ENCODE measurements at regions not wholly inside any gene's neighbourhood (a gene's known extent, or its start where the extent isn't known, plus 50 kb on each side); places are given as distances from the start of the nearest gene placed in this dataset.

GRCh38 chr9:108336575-108336974 is 519.2 kb downstream of the ACTL7B start:
- in situ Hi-C loops (cut with HindIII; ENCODE audit: low sequenced_read_pairs) = no loop called here
- no peak overlapping the region for H3K4me3 ChIP-seq (ENCODE audit: low read depth, low read length)
- DNase-seq (ENCODE audit: low read depth) = no peak
- TF ChIP-seq, protein P1, sequence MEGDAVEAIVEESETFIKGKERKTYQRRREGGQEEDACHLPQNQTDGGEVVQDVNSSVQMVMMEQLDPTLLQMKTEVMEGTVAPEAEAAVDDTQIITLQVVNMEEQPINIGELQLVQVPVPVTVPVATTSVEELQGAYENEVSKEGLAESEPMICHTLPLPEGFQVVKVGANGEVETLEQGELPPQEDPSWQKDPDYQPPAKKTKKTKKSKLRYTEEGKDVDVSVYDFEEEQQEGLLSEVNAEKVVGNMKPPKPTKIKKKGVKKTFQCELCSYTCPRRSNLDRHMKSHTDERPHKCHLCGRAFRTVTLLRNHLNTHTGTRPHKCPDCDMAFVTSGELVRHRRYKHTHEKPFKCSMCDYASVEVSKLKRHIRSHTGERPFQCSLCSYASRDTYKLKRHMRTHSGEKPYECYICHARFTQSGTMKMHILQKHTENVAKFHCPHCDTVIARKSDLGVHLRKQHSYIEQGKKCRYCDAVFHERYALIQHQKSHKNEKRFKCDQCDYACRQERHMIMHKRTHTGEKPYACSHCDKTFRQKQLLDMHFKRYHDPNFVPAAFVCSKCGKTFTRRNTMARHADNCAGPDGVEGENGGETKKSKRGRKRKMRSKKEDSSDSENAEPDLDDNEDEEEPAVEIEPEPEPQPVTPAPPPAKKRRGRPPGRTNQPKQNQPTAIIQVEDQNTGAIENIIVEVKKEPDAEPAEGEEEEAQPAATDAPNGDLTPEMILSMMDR (IDR thresholded peaks at IDR 0.05; ENCODE audit: low read depth, low read length, missing control alignments) = no peak

DNA sequence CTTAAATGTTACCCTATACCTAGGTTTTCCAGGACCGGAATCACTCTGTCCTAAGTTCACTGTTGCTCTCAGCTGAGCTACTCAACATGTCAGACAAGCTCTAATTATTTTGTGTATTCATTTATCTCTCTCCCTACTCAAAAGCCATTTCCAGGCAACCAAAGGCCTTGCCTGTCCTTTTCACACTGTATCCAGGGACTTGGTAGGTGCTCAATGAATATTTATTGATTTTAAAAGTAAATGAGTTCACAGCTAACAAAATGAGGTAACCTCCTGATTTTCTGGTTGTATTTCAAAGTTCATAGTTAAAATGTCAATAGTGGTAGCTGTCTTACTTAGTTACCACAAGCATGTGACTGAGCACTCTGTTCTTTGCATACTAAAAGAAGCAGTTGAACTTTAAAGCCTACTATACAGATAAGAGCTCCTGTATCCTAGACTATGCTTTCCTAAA is 522.2 kb downstream of the ACTL7B start:
- H3K4me3 ChIP-seq (ENCODE audit: low read depth, low read length) = no peak overlapping the region
- TF ChIP-seq, protein P1 (IDR thresholded peaks at IDR 0.05; ENCODE audit: low read depth, low read length, missing control alignments) = no peak
- DNase-seq (ENCODE audit: low read depth) = no peak
- in situ Hi-C loops (cut with HindIII; ENCODE audit: low sequenced_read_pairs) = no loop called here

- TF ChIP-seq, protein P1 (IDR thresholded peaks at IDR 0.05; ENCODE audit: low read depth, low read length, missing control alignments) = no peak
- no peak for DNase-seq (ENCODE audit: low read depth)
- in situ Hi-C loops (cut with HindIII; ENCODE audit: low sequenced_read_pairs) = no loop called here
- H3K4me3 ChIP-seq (ENCODE audit: low read depth, low read length) = no peak overlapping the region
Observed at GRCh38 chr9:108331596-108331995, 524.2 kb downstream of the ACTL7B start.

DNA sequence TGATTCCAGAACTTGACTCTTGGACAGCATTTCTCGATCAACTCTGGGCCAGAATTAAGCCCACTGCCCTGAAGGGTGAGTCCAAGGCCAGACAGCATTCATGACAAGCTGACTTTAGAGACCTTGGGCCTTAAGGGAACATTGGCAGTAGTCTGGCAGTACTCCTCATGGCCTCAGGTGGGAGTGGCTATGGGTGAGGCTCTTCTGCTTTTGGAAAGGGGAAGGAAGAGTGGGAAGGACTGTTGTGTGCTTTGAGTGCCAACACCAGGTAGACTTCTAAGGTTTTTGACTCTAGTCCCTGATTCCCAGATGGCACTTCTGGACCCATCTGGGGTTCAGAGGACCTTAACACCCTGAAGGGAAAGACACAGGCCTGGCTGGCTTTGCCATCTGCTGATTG is 530.4 kb downstream of the ACTL7B start:
- no peak for DNase-seq (ENCODE audit: low read depth)
- in situ Hi-C loops (cut with HindIII; ENCODE audit: low sequenced_read_pairs) = no loop called here
- no peak overlapping the region for H3K4me3 ChIP-seq (ENCODE audit: low read depth, low read length)
- TF ChIP-seq, protein P1 (IDR thresholded peaks at IDR 0.05; ENCODE audit: low read depth, low read length, missing control alignments) = no peak

- TF ChIP-seq, protein P1 (IDR thresholded peaks at IDR 0.05; ENCODE audit: low read depth, low read length, missing control alignments) = no peak
- in situ Hi-C loops (cut with HindIII; ENCODE audit: low sequenced_read_pairs) = no loop called here
- H3K4me3 ChIP-seq (ENCODE audit: low read depth, low read length) = no peak overlapping the region
- no peak for DNase-seq (ENCODE audit: low read depth)
Observed at GRCh38 chr9:108323615-108324014, 532.2 kb downstream of the ACTL7B start.

DNA sequence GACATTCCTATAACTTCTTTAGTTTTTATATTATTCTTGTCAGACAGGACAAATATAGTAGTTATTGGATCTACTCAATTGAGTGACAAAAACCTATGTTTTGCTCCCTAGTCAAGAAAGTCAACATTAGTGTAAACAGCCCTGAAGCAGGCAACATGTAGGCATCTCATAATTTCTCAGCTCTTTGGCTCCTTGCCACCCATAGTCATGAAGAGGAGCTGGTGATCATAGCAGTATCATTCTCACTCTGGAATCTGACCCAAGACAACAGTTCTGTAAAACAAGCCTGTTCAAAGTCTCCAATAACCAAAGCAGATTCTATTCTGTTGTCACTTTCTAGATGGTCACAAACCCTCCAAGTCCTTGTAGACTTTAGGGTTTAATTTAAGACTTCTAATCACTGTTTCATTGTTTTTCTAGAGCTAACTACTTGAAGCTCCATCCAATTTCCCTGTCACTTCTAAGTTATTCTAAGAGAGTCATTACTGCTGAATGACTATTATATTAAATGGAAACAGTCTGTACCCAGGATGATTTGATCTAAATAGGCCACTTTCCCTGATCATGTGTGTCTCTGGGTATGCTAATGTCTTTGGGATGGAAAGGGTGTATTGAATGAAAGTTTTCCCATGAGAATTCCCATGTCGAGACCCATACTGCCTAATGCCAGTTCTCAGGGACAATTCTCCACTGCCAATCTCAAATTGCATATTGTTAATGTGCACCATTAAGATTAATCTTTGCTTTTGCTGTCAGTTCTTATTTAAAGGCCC is 533.3 kb downstream of the ACTL7B start:
- TF ChIP-seq, protein P1 (IDR thresholded peaks at IDR 0.05; ENCODE audit: low read depth, low read length, missing control alignments) = no peak
- no peak overlapping the region for H3K4me3 ChIP-seq (ENCODE audit: low read depth, low read length)
- DNase-seq (ENCODE audit: low read depth) = no peak
- in situ Hi-C loops (cut with HindIII; ENCODE audit: low sequenced_read_pairs) = no loop called here

All from astrocyte of the cerebellum (primary cell).